NCI-H69 (cell line): ENCODE measurements at regions not wholly inside any gene's neighbourhood (a gene's known extent, or its start where the extent isn't known, plus 50 kb on each side); places are given as distances from the start of the nearest gene placed in this dataset.
A peak's percentile ranks its signal among the peaks of the same experiment; 100 is the strongest.

Experiments used
- DNase-seq: peaks from one replicate; lab custom pipeline; 2025; lab: John Stamatoyannopoulos, UW

DNA sequence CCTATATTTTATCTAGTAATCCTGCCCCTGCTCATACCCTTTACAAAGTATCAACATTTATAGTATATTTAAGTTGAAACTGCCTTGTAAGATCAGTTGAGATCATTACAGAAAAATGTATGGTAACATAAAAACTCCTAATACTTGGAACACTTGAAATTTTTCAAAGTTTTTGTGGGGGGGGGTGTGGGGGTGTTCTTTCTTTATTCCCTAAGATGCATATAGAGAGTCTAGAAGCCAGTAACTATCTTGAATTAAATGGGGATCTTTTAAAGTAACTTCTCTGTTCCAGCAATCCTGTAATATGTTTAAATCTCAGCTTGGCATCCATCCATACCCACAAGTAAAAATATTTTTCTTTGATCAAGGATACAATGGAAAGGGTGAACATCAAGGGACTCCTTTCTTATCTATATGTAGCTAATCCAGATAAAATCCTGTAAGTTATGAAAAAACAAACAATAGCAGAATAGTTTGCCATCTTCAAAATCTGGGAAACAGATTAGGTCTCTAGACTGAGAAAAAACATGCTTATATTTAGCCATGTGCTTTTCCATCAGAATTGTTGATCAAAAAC is 455.3 kb downstream of the MEIS1 start:
- no peak for DNase-seq

DNA sequence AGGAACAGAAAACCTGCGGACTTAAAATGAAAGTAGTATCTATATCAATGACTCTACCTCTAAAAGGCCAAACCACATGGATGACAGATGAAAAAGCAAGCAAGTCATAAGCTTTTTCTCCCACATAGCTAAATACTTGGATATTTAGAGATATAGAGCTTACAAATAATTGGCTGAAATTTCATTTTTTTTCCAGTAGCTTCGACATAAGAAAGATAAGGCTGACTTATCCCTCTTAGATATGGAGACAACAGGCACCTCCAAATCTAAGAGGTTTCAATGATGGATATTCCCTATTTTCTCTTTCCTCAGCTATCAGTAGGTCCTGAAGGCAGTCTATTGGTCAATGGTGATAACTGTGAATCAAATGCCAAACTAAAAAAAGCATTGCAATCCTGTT is 460.3 kb downstream of the MEIS1 start:
- DNase-seq = no peak

DNA sequence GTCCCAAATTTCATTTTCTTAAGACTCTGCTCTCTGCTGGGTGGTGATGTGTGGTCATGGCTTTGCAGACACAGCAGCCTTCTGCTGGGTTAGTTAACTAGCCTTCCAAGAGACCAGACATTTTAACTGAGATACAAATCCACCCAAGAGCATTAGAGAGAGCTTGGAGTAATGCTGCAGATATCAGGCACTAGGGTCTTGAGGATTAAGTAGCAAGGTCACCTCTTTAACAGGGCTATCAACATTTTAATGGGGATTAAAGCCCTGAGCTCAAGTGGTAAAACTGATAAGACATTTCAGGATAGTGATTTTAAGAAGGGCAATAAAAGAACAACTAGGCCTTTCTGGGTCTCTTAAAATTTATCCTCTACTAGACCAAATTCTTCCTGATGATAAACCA is 461.2 kb downstream of the MEIS1 start:
- DNase-seq = no peak

DNA sequence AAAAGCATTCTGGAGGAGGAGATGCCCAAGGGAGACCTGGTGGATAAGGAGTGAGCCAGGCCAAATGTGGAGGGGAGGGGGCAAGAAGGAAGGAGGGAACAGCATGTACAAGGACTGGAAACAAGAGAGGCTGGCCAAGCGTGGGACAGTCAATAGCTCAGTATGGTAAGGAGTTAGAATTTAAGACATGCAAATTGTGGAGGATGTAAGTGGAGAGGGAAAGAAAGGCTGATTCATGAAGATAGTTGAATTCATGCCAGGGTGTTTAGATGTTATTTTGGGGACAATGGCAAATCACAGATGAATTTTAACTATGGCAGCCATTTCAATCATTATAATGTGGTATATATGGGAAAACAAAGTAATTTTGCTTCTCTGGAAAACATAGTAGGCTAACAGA is 462.3 kb downstream of the MEIS1 start:
- DNase-seq = no peak

GRCh38 chr2:66897691-66898150 is 462.8 kb downstream of the MEIS1 start:
- no peak for DNase-seq

DNA sequence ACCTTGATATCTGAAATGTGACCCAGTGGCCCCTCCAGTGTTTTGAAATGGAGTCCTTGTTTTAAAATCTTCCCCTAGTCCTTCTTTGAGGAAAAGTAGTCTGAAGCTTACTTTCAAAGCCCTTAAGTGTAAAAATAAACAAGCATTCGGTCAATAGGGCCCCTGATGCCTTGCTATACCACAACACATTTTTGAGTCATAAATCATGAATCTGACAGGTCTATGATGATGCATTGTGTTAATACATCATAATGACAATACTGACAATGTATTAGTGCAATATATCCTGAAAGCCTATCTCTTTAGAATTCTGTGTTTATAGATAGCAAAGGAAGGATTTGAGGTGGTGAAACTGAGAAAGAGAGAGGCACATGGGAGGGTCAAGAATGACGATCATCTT is 464.2 kb downstream of the MEIS1 start:
- no peak for DNase-seq

DNA sequence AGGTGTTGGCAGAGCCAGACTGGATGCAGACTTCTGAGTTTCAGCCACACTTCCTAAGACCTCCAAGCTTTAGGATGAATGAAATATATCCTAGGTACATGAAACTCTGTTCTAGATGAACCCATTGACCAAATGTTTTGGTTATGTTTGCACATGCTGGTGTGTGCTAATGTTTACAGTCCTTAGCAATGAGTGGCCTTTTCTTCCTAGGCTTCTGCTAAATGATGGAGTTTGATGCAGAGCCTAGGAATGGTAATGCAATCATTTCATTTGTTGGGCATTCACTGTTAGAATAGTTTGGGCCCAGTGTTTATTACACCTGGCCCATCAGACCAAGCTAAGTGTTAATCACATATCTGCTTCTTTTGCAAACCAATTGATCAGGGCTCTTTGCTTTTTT is 464.7 kb downstream of the MEIS1 start:
- no peak for DNase-seq

- DNase-seq = no peak
These were observed 466.4 kb downstream of the MEIS1 start for GRCh38 chr2:66901344-66901743.

DNA sequence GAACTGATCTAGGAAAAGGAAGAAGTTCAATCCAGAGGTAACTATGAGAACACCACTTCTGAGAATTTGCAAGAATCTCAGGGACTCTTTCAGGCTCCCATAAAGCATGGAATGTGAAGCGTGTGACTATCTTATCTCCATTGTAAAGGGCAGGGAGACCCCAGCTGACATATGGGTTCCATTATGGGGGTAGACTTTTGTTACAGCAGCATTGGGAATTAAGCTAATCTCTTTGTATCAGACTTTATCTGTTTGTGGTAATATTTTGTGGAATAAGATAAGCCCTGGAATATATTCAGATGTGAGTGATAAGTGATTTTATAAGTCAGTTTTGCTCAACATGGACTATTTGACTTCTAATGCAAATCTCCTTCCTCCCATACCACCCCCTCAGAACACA is 468.3 kb downstream of the MEIS1 start:
- no peak for DNase-seq

- DNase-seq = no peak
These were observed 469.0 kb downstream of the MEIS1 start for GRCh38 chr2:66903745-66904465.

DNA sequence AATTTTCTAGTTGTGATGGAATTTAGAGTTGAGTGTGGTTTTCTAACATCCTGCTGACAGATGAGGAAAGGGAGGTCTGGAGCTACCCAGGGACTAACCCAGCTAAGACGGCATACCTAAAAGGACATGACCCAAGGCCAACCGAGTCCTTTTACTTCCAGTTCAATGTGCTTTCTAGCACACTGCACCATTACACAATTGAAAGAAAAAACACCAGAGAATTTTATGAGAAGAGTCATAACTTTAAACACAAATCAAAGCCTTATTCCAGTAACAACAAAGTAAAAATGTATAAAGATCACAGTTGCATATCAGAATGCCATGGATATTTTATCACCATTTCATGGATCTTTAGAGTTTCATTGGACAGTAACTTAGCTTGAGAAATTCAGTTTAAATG is 480.3 kb downstream of the MEIS1 start:
- DNase-seq = no peak

DNA sequence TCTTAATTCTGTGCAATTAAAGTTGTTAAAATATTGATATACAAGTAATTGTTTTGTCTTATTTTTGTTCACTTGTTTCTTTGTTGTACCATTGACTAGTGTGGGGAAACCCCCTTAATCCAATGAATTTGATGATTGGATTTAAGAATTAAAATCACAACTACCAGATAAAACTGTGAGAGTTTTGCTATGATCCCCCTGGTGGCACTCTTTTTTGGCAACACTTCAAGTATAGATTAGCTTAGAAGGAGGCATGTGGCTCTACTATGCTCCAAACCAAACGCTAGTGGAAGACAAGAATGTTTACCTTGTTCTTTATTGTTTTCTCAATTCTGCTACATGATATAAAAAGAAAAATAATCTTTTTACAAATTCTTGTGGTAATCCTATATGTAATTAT is 477.8 kb upstream of the ETAA1 start:
- DNase-seq = peak; percentile 1

- DNase-seq = no peak
These were observed 476.7 kb upstream of the ETAA1 start for GRCh38 chr2:66920415-66920814.

GRCh38 chr2:66925128-66925527 is 472.0 kb upstream of the ETAA1 start:
- DNase-seq = no peak

- DNase-seq = no peak
These were observed 470.5 kb upstream of the ETAA1 start for GRCh38 chr2:66926594-66927112.

DNA sequence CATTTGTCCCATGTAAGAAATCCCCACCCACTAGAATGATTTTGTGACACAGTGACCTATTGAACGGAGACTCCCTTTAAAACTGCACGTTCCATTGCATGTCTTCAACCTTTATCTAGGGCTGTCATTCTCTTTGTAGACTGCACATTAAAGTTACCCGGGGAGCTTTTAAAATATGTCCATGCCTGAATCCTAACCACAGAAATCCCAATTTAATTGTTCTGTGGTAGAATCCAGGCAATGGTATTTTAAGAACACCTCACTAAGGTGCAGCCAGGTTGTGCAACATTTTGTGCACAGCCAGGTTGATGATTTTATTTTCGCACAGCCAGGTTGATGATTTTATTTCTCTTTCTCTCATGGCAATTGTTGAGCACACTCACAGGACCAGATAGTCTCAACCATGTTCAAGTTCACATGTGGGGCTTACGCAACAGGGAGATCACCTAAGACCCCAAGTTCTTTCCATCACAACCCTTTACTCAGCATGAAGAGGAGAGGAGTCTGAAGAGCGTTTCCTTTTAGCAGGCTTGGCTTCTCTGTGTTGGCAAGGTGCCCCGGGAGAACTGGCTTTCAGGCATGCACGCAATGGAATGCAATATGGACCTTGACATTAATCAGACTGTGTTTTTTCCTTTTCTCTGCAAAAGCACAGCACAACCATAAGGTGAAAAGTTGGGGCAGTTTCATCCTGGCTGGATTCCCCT is 467.3 kb upstream of the ETAA1 start:
- peak; percentile 14 for DNase-seq

DNA sequence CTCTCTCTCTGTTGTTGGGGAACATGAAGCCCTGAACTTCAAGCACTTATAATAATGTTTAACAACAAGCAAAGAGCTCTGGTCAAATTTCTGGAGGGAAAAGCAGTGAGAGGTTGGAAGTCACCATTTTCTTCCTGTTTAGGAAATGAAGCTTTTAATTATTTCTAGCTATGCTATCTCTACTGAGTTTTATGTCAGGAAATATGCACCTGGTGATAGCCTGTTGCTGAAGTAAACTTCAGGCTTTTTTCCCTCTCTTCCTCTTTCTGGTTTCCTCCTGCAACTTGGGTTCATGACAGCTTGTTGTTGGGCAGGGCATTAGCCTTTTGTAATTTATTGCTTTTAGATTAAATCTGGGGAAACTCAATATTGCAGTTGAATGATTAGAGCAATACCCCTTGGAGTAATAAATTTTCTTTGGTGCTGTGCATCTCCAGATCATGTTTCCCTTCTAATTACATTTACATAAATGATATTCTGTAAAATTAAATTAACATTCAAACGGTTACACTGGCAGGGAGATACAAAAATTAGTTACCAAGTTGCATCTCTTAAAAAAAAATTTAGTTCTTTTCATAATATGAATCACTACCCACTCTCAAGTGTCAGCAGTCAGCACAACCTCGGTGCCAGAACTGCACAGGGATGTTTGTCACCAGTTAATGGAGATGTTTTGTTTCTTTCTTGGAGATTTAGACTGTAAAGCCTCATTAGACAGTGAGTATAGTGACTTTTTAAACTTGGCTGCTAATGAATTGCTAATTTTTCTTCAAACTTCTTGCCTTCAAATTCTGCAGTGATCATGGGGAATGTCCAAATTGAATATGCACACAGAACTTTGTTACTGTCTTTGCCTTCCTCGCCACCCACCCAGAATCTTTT is 466.6 kb upstream of the ETAA1 start:
- DNase-seq = peak; percentile 8

GRCh38 chr2:66938471-66938967 is 458.6 kb upstream of the ETAA1 start:
- DNase-seq = no peak

DNA sequence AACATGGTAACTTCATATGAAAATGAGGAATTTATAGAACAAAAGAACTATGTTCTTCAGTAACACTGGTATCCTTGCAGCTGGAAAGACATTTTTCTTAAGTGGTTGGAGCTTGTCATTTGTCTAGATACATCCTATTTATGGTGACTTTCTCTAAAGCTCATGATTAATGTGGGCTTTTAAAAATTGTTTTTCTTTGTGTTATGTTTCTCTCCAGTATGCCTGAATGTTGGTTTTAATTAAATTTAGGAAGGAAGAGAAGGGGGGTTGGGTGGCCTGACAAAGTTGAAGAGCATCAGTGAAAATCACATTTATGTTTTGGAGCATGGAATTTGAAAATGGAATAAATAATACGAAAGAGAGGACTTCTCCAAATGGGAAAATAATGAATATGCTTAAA is 457.1 kb upstream of the ETAA1 start:
- DNase-seq = no peak

- peak; percentile 20 for DNase-seq
These were observed 448.9 kb upstream of the ETAA1 start for GRCh38 chr2:66948234-66948633.

DNA sequence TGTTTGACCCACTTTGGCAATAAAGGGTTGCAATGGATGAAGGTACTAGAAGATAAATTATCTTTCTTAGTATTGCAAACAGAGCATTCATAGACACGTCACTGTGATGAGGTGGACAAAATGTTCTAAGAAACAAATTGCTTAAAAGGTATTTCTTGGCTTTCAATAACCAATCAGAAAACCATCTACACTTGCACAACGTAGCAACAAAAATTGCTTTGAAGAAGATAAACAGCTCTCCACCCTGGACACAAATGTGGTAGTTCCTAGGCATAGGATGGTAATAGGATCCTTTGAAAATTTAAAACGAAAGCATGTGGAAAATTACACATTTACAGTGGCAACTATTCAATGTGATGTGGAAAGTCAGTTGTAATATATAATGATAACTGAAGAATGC is 439.9 kb upstream of the ETAA1 start:
- no peak for DNase-seq

DNA sequence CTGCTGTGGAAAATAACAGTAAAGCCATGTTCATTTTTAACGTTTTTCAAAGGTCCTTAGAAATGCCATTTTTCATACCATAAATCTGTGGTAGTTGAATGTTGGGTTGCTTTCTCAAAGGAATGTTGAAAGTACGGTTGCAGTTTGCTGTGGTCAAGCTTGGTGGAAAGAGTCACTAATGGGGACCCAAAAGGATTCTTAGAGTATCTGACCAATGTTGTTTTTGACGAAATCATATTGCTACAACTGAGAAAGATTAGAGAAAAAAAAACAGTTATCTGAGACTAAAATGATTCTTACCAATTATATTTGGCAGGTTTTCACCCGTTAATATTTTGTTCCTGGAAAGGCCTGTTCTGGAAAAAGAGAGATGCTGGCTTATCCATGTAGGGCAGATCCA is 439.5 kb upstream of the ETAA1 start:
- no peak for DNase-seq
